Parathyroid adenoma (tissue), 2 donors: ENCODE measurements at regions not wholly inside any gene's neighbourhood (a gene's known extent, or its start where the extent isn't known, plus 50 kb on each side); places are given as distances from the start of the nearest gene placed in this dataset.

Experiments used
- H2AFZ ChIP-seq: fragments of 300-600 bp; sonication (generic); one replicate; pipeline ENCODE4 v1.7.0; 2017; ENCODE audit warnings: antibody characterized with exemption, mild to moderate bottlenecking
- H3K27ac ChIP-seq: fragments of 300-600 bp; sonication (generic); one replicate; pipeline ENCODE4 v1.7.0; 2017
- H3K27me3 ChIP-seq: fragments of 300-600 bp; sonication (generic); one replicate; pipeline ENCODE4 v1.7.0; 2017; ENCODE audit warnings: low read length; ENCODE audit not compliant: control insufficient read depth, insufficient read depth
- H3K36me3 ChIP-seq: fragments of 300-600 bp; sonication (generic); one replicate; pipeline ENCODE4 v1.7.0; 2017; ENCODE audit warnings: low read length; ENCODE audit not compliant: control insufficient read depth, insufficient read depth
- H3K4me1 ChIP-seq: fragments of 300-600 bp; sonication (generic); one replicate; pipeline ENCODE4 v1.7.0; 2017; ENCODE audit warnings: control low read depth
- H3K4me2 ChIP-seq: fragments of 300-600 bp; sonication (generic); one replicate; pipeline ENCODE4 v1.7.0; 2017; ENCODE audit warnings: low read length
- H3K4me3 ChIP-seq: fragments of 300-600 bp; sonication (generic); one replicate; pipeline ENCODE4 v1.7.0; 2017; ENCODE audit warnings: low read depth, low read length
- H3K79me2 ChIP-seq: fragments of 300-600 bp; sonication (generic); one replicate; pipeline ENCODE4 v1.7.0; 2017; ENCODE audit warnings: control low read depth
- H3K9ac ChIP-seq: fragments of 300-600 bp; sonication (generic); one replicate; pipeline ENCODE4 v1.7.0; 2017; ENCODE audit warnings: mild to moderate bottlenecking
- H3K9me3 ChIP-seq: fragments of 300-600 bp; sonication (generic); one replicate; pipeline ENCODE4 v1.7.0; 2017; ENCODE audit warnings: low read length; ENCODE audit not compliant: control insufficient read depth
- CTCF ChIP-seq: fragments of 300-600 bp; sonication (generic); IDR thresholded peaks from one replicate; pipeline ENCODE4 v1.7.0; 2017; ENCODE audit warnings: antibody characterized with exemption, mild to moderate bottlenecking
- donor health status: primary hyperparathyroidism.

GRCh38 chr5:57698086-57698485 lies 215.5 kb upstream of the ACTBL2 start:
- H3K4me1 ChIP-seq = no peaks in the 10 kb centered on the region
- no peak overlapping the region for H2AFZ ChIP-seq
- H3K4me3 ChIP-seq = no peak overlapping the region
- no peak overlapping the region for H3K27ac ChIP-seq
- no peaks in the 10 kb centered on the region for H3K79me2 ChIP-seq
- no peak for TF ChIP-seq CTCF
- no peaks in the 10 kb centered on the region for H3K36me3 ChIP-seq
- no peak overlapping the region for H3K9ac ChIP-seq
- no peak overlapping the region for H3K4me2 ChIP-seq
- H3K27me3 ChIP-seq = no peaks in the 10 kb centered on the region
- no peaks in the 10 kb centered on the region for H3K9me3 ChIP-seq

GRCh38 chr5:57696825-57697570 lies 214.4 kb upstream of the ACTBL2 start:
- Histone ChIP-seq H3K4me3 (no peak overlapping the region), H3K79me2 (no peaks in the 10 kb centered on the region), H3K27ac (no peak overlapping the region), H2AFZ (no peak overlapping the region), H3K36me3 (no peaks in the 10 kb centered on the region), H3K4me2 (no peak overlapping the region), H3K4me1 (no peaks in the 10 kb centered on the region), H3K9me3 (no peaks in the 10 kb centered on the region), H3K27me3 (no peaks in the 10 kb centered on the region), H3K9ac (no peak overlapping the region)
- no peak for TF ChIP-seq CTCF

GRCh38 chr5:57696389-57696769 lies 213.8 kb upstream of the ACTBL2 start:
- H3K4me2 ChIP-seq = no peak overlapping the region
- no peaks in the 10 kb centered on the region for H3K79me2 ChIP-seq
- no peak overlapping the region for H3K27ac ChIP-seq
- H3K36me3 ChIP-seq = no peaks in the 10 kb centered on the region
- H2AFZ ChIP-seq = no peak overlapping the region
- no peak for TF ChIP-seq CTCF
- no peaks in the 10 kb centered on the region for H3K9me3 ChIP-seq
- no peaks in the 10 kb centered on the region for H3K4me1 ChIP-seq
- H3K9ac ChIP-seq = no peak overlapping the region
- H3K27me3 ChIP-seq = no peaks in the 10 kb centered on the region
- no peak overlapping the region for H3K4me3 ChIP-seq

DNA sequence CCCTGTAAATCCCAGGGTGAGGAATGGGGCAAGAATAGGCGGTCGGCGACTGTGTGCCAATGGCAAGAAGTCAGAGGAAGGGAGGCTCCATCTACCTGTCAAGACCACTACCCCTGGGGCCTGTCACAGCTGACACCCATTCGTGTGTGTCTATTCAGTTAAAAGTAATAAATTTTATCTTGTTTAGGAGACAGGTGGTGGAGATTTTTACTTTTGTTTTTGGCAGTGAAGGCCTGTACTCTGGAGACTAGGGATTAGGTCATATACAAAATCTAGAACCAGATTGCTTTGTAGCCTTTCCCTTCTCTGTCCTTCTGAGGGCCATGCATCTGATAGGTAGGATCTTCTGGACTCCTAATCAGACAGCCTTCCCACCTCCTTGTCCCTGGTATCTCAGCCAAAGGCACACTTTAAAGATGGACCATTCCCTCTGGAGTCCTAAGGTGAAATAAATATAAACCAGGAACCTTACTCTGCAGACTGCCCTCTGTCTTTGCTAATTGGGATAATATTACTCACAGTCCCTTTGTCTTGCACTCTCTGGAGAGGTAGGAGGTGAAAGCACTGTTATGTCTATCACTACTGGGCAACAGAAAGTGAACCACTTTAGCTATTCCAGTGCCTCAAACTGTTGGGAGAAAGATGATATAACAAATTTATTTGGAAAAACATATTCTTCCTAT lies 213.2 kb upstream of the ACTBL2 start:
- no peaks in the 10 kb centered on the region for H3K79me2 ChIP-seq
- H3K9me3 ChIP-seq = no peaks in the 10 kb centered on the region
- H3K4me3 ChIP-seq = no peak overlapping the region
- no peak overlapping the region for H3K9ac ChIP-seq
- no peaks in the 10 kb centered on the region for H3K4me1 ChIP-seq
- no peaks in the 10 kb centered on the region for H3K36me3 ChIP-seq
- H2AFZ ChIP-seq = no peak overlapping the region
- H3K27me3 ChIP-seq = no peaks in the 10 kb centered on the region
- TF ChIP-seq CTCF = no peak
- no peak overlapping the region for H3K27ac ChIP-seq
- H3K4me2 ChIP-seq = no peak overlapping the region
